A673 (cell line): ENCODE measurements at regions not wholly inside any gene's neighbourhood (a gene's known extent, or its start where the extent isn't known, plus 50 kb on each side); places are given as distances from the start of the nearest gene placed in this dataset.

Experiments used
- BruUV-seq: library from RNA; stranded (reverse); fragments of 400-500 nt; replicated peaks from 2 replicates; lab custom pipeline; 2021; lab: Mats Ljungman, UMichigan
- CTCF ChIA-PET: fragments of 300-600 bp; sonication (Branson Sonifier 250); formaldehyde crosslinking; loops from one replicate; lab custom pipeline; 2022; ENCODE audit warnings: antibody characterized with exemption; lab: Charles Lee
- POLR2A ChIA-PET: fragments of 300-600 bp; sonication (Branson Sonifier 250); formaldehyde crosslinking; loops from one replicate; lab custom pipeline; 2022; ENCODE audit warnings: antibody characterized with exemption; ENCODE audit not compliant: low non-redundant PET; lab: Charles Lee
- DNase-seq: peaks from one replicate; pipeline ENCODE4 v3.0.0-alpha.2; 2015; ENCODE audit warnings: low spot score
- H3K27ac ChIP-seq: fragments of 200-600 bp; sonication (generic); 2 replicates; pipeline ENCODE4 v1.5.1; 2016; ENCODE audit warnings: mixed run types, low read depth, mild to moderate bottlenecking, mixed read lengths, antibody characterized with exemption, low read length; ENCODE audit not compliant: poor library complexity, severe bottlenecking
- H3K27me3 ChIP-seq: fragments of 200-600 bp; sonication (generic); replicated peaks from 2 replicates; pipeline ENCODE4 v1.6.1; 2017; ENCODE audit warnings: mixed run types, low read depth, mild to moderate bottlenecking, mixed read lengths, antibody characterized with exemption, low read length; ENCODE audit not compliant: insufficient read depth, poor library complexity
- H3K36me3 ChIP-seq: fragments of 200-600 bp; sonication (generic); 2 replicates; pipeline ENCODE4 v1.6.1; 2016; ENCODE audit warnings: mixed run types, mild to moderate bottlenecking, mixed read lengths, antibody characterized with exemption, low read length; ENCODE audit not compliant: insufficient read depth, poor library complexity, severe bottlenecking
- H3K4me1 ChIP-seq: fragments of 200-600 bp; sonication (generic); 2 replicates; pipeline ENCODE4 v1.6.1; 2017; ENCODE audit warnings: mixed run types, mild to moderate bottlenecking, mixed read lengths, antibody characterized with exemption, low read length; ENCODE audit not compliant: insufficient read depth, poor library complexity, severe bottlenecking
- H3K4me3 ChIP-seq: fragments of 200-600 bp; sonication (generic); 2 replicates; pipeline ENCODE4 v1.5.1; 2016; ENCODE audit warnings: low read depth, mixed run types, mild to moderate bottlenecking, mixed read lengths, low read length; ENCODE audit not compliant: poor library complexity, severe bottlenecking
- H3K9me3 ChIP-seq: fragments of 200-600 bp; sonication (generic); 2 replicates; pipeline ENCODE4 v1.6.1; 2016; ENCODE audit warnings: mixed run types, low read depth, mild to moderate bottlenecking, mixed read lengths, antibody characterized with exemption, low read length; ENCODE audit not compliant: poor library complexity, severe bottlenecking
- CTCF ChIP-seq: fragments of 300-800, 200-600 bp; sonication (generic); conservative IDR thresholded peaks from 2 replicates; pipeline ENCODE4 v1.5.1; 2017; ENCODE audit warnings: low read depth, mild to moderate bottlenecking, antibody characterized with exemption, low read length, moderate library complexity, mixed read lengths
- EZH2 ChIP-seq: fragments of 200-600 bp; sonication (generic); IDR thresholded peaks from 2 replicates; pipeline ENCODE4 v1.6.1; 2017; ENCODE audit warnings: borderline replicate concordance, low read depth, mild to moderate bottlenecking, mixed read lengths, antibody characterized with exemption, low read length; ENCODE audit not compliant: poor library complexity, severe bottlenecking
- intact Hi-C: fragments of 100-400 bp; cut with micrococcal nuclease; formaldehyde crosslinking; loops from one replicate; pipeline ENCODE4 v1.10.0; 2022; ENCODE audit not compliant: unreplicated experiment

- Histone ChIP-seq H3K27ac (no peak overlapping the region), H3K9me3 (no peaks in the 10 kb centered on the region), H3K36me3 (no peaks in the 10 kb centered on the region), H3K4me1 (peaks cover 21% of the 10 kb centered on the region), H3K27me3 (no peaks in the 10 kb centered on the region), H3K4me3 (no peak overlapping the region)
- ChIA-PET CTCF (no interaction called here), POLR2A (no interaction called here)
- no peak for TF ChIP-seq CTCF
- TF ChIP-seq EZH2 = no peak
- intact Hi-C loops = no loop called here
- no TSS peak for BruUV-seq
- DNase-seq = no peak
Observed at GRCh38 chr10:128573986-128574385, 447.8 kb upstream of the MKI67 start.

- ChIA-PET POLR2A (no interaction called here), CTCF (no interaction called here)
- Histone ChIP-seq H3K4me3 (no peak overlapping the region), H3K4me1 (peaks cover 24% of the 10 kb centered on the region), H3K36me3 (no peaks in the 10 kb centered on the region), H3K27ac (no peak overlapping the region), H3K9me3 (no peaks in the 10 kb centered on the region), H3K27me3 (no peaks in the 10 kb centered on the region)
- BruUV-seq = no TSS peak
- no peak for DNase-seq
- intact Hi-C loops = no loop called here
- TF ChIP-seq CTCF = no peak
- TF ChIP-seq EZH2 = no peak
Observed at GRCh38 chr10:128574581-128575210, 448.5 kb upstream of the MKI67 start.

GRCh38 chr10:128575761-128576160 lies 449.5 kb upstream of the MKI67 start:
- intact Hi-C loops = no loop called here
- no peaks in the 10 kb centered on the region for H3K36me3 ChIP-seq
- ChIA-PET CTCF (no interaction called here), POLR2A (no interaction called here)
- H3K4me1 ChIP-seq = peaks cover 30% of the 10 kb centered on the region
- no peaks in the 10 kb centered on the region for H3K9me3 ChIP-seq
- no TSS peak for BruUV-seq
- no peaks in the 10 kb centered on the region for H3K27me3 ChIP-seq
- peak; percentile 14 for DNase-seq
- H3K4me3 ChIP-seq = no peak overlapping the region
- TF ChIP-seq CTCF (no peak), EZH2 (no peak)
- no peak overlapping the region for H3K27ac ChIP-seq
